Left lung (tissue), 4 donors: ENCODE measurements at regions not wholly inside any gene's neighbourhood (a gene's known extent, or its start where the extent isn't known, plus 50 kb on each side); places are given as distances from the start of the nearest gene placed in this dataset.

Source experiments
- ATAC-seq: fragments of 200-7000 bp; cut with Tn5 transposase; one replicate; pipeline ENCODE4 v1.9.1; 2020; ENCODE audit warnings: moderate library complexity
- DNase-seq, 4 donors: peaks; one replicate each; pipeline ENCODE4 v3.0.0-alpha.2; 2013 to 2020
- H3K27ac ChIP-seq, 2 donors: fragments of 200-600 bp; sonication (generic) in 1 of 2; one replicate each; pipeline versions ENCODE4 v1.5.0 to v1.8.0; 2020 to 2021
- H3K27me3 ChIP-seq, 2 donors: fragments of 200-600 bp; sonication (generic) in 1 of 2; one replicate each; pipeline versions ENCODE4 v1.5.0 to v1.8.0; 2020 to 2021
- H3K36me3 ChIP-seq, 2 donors: fragments of 200-600 bp; sonication (generic) in 1 of 2; one replicate each; pipeline versions ENCODE4 v1.5.0 to v1.8.0; 2020 to 2021
- H3K4me1 ChIP-seq, 2 donors: fragments of 200-600 bp; one replicate each; pipeline ENCODE4 v1.8.0; 2021
- H3K4me3 ChIP-seq, 2 donors: fragments of 200-600 bp; sonication (generic) in 1 of 2; one replicate each; pipeline versions ENCODE4 v1.5.0 to v1.8.0; 2020 to 2021; ENCODE audit warnings: mild to moderate bottlenecking in 1 of 2
- H3K9me3 ChIP-seq, 2 donors: fragments of 200-600 bp; sonication (generic) in 1 of 2; one replicate each; pipeline versions ENCODE4 v1.5.0 to v1.8.0; 2020 to 2021
- intact Hi-C, 2 donors: fragments of 100-400 bp; cut with DNase I; formaldehyde crosslinking; loops; one replicate each; pipeline versions ENCODE4 v1.11.2 to v1.14.2; 2022
- TF ChIP-seq, protein P1 (sequence below), 2 donors: fragments of 200-600 bp; sonication (generic) in 1 of 2; IDR thresholded peaks; one replicate each; pipeline versions ENCODE4 v1.5.0 to v1.8.0; 2021; ENCODE audit warnings: antibody characterized with exemption in 2 of 2
- donor health status: DM: no; HTN: yes; CAD: no.
- donor health status: DM: no; HTN: no; CAD: no.

DNA sequence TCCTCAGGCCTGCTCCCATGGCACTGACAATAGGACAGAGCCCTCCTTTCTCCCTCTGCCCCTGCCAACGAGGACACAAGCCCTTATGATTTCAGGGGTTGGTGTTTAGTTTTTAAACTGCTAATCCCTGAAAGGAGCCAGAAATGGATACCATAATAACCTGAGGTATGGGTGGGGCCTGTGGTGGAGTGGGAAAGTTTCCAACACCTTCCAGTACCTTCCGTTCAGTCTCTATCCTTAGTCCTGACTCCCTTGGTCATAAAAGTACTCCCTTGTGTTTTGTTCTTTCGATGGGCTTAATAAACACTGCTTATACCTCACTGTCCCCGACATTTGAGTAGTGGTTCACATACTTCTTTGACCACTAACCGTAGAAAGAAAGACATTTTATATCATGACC is 141.8 kb upstream of the MAGI3 start:
- Histone ChIP-seq H3K9me3 (no peaks in the 10 kb centered on the region), H3K27me3 (no peaks in the 10 kb centered on the region), H3K4me1 (no peaks in the 10 kb centered on the region), H3K4me3 (no peak overlapping the region), H3K36me3 (no peaks in the 10 kb centered on the region), H3K27ac (no peak overlapping the region)
- intact Hi-C loops = no loop called here
- TF ChIP-seq, protein P1, sequence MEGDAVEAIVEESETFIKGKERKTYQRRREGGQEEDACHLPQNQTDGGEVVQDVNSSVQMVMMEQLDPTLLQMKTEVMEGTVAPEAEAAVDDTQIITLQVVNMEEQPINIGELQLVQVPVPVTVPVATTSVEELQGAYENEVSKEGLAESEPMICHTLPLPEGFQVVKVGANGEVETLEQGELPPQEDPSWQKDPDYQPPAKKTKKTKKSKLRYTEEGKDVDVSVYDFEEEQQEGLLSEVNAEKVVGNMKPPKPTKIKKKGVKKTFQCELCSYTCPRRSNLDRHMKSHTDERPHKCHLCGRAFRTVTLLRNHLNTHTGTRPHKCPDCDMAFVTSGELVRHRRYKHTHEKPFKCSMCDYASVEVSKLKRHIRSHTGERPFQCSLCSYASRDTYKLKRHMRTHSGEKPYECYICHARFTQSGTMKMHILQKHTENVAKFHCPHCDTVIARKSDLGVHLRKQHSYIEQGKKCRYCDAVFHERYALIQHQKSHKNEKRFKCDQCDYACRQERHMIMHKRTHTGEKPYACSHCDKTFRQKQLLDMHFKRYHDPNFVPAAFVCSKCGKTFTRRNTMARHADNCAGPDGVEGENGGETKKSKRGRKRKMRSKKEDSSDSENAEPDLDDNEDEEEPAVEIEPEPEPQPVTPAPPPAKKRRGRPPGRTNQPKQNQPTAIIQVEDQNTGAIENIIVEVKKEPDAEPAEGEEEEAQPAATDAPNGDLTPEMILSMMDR (IDR thresholded peaks at IDR 0.05) = no peak
- ATAC-seq = no peak
- no peak for DNase-seq

DNA sequence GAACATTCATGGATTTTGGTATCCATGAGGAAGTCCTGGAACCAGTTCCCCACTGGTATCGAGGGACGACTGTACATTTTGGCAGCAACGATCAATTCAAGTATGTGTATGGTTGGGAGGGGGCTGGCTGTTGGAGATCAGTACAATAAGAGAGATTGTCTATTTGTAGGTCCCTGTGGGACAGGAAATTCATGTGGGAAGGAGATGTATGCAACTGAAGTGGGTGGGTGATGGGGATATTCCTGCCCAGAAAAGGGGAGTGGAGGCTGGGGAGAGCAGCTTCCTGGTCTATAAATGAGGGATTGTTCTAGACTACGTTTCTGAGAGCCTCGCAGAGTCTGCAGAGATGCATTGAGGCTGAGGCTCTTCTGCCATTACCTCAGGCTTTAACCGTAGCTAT is 140.2 kb upstream of the MAGI3 start:
- Histone ChIP-seq H3K4me1 (no peaks in the 10 kb centered on the region), H3K27me3 (no peaks in the 10 kb centered on the region), H3K27ac (no peak overlapping the region), H3K36me3 (no peaks in the 10 kb centered on the region), H3K4me3 (no peak overlapping the region), H3K9me3 (no peaks in the 10 kb centered on the region)
- no peak for ATAC-seq
- DNase-seq = no peak
- intact Hi-C loops = no loop called here
- TF ChIP-seq, protein P1 (IDR thresholded peaks at IDR 0.05) = no peak

GRCh38 chr1:113252166-113252565 is 138.1 kb upstream of the MAGI3 start:
- intact Hi-C loops = no loop called here
- H3K4me1 ChIP-seq = peaks cover 0 to 5% of the 10 kb centered on the region in 2 donors

GRCh38 chr1:113253187-113253586 is 137.1 kb upstream of the MAGI3 start:
- TF ChIP-seq, protein P1 (IDR thresholded peaks at IDR 0.05) = no peak
- H3K4me3 ChIP-seq = no peak overlapping the region
- ATAC-seq = peak; percentile 72
- no peaks in the 10 kb centered on the region for H3K27me3 ChIP-seq
- no peaks in the 10 kb centered on the region for H3K9me3 ChIP-seq
- intact Hi-C loops = no loop called here
- no peak overlapping the region for H3K27ac ChIP-seq
- H3K36me3 ChIP-seq = no peaks in the 10 kb centered on the region
- peak in 1 of 4 donors; percentile 30 for DNase-seq
- H3K4me1 ChIP-seq = peaks cover 0 to 5% of the 10 kb centered on the region in 2 donors

More at GRCh38 chr1:113252166-113252565, 138.1 kb upstream of the MAGI3 start:
- no peaks in the 10 kb centered on the region for H3K9me3 ChIP-seq
- no peaks in the 10 kb centered on the region for H3K36me3 ChIP-seq
- ATAC-seq (no peak), DNase-seq (no peak)
- TF ChIP-seq, protein P1 (IDR thresholded peaks at IDR 0.05) = no peak
- H3K27me3 ChIP-seq = no peaks in the 10 kb centered on the region
- no peak overlapping the region for H3K27ac ChIP-seq
- H3K4me3 ChIP-seq = no peak overlapping the region

DNA sequence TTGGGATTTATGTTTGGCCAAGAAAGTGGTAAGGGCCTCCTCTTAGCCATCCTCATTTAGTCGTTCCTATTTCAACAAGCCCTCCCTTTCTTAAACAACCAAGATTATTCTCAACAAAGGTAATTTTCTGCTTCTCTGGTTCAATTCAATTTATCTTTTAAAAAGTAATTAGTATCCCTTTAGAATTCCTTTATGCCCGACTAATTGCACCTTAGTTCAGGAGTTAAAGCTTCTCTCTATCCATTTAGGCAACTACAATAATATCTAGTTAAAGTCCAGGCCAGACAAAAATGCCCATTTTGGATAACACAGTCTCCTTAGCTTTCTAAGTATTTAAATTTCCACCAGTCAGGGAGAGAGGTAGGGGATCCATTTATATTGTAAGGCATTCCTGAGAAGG is 136.7 kb upstream of the MAGI3 start:
- Histone ChIP-seq H3K27ac (no peak overlapping the region), H3K4me1 (peaks cover 0 to 5% of the 10 kb centered on the region in 2 donors), H3K27me3 (no peaks in the 10 kb centered on the region), H3K9me3 (no peaks in the 10 kb centered on the region), H3K4me3 (no peak overlapping the region), H3K36me3 (no peaks in the 10 kb centered on the region)
- intact Hi-C loops = no loop called here
- TF ChIP-seq, protein P1 (IDR thresholded peaks at IDR 0.05) = no peak
- no peak for DNase-seq
- no peak for ATAC-seq
